Progenitor cell of endocrine pancreas (in vitro differentiated cells): ENCODE measurements at regions not wholly inside any gene's neighbourhood (a gene's known extent, or its start where the extent isn't known, plus 50 kb on each side); places are given as distances from the start of the nearest gene placed in this dataset.

Source experiments
- DNase-seq: peaks from one replicate; pipeline ENCODE4 v3.0.0; 2021; ENCODE audit warnings: low spot score; ENCODE audit not compliant: unreplicated experiment
- H3K27ac Mint-ChIP-seq: 2 replicates; pipeline ENCODE4 v1.8.0; 2021; ENCODE audit warnings: mild to moderate bottlenecking, moderate library complexity, mixed read lengths
- H3K27me3 Mint-ChIP-seq: 2 replicates; pipeline ENCODE4 v1.8.0; 2021; ENCODE audit warnings: mixed read lengths
- H3K36me3 Mint-ChIP-seq: 2 replicates; pipeline ENCODE4 v1.8.0; 2022; ENCODE audit warnings: mixed read lengths; ENCODE audit not compliant: insufficient read depth
- H3K4me1 Mint-ChIP-seq: 2 replicates; pipeline ENCODE4 v1.8.0; 2021; ENCODE audit warnings: low read depth, mixed read lengths
- H3K4me3 Mint-ChIP-seq: 2 replicates; pipeline ENCODE4 v1.8.0; 2021; ENCODE audit warnings: low read depth, mild to moderate bottlenecking, moderate library complexity, mixed read lengths
- H3K9me3 Mint-ChIP-seq: 2 replicates; pipeline ENCODE4 v1.8.0; 2021; ENCODE audit warnings: low read depth, mixed read lengths
- TF ChIP-seq, protein P1 (sequence below): fragments of 200-600 bp; sonication (generic); IDR thresholded peaks from one replicate; pipeline ENCODE4 v1.5.0; 2021; ENCODE audit warnings: antibody characterized with exemption, mild to moderate bottlenecking; ENCODE audit not compliant: unreplicated experiment

DNA sequence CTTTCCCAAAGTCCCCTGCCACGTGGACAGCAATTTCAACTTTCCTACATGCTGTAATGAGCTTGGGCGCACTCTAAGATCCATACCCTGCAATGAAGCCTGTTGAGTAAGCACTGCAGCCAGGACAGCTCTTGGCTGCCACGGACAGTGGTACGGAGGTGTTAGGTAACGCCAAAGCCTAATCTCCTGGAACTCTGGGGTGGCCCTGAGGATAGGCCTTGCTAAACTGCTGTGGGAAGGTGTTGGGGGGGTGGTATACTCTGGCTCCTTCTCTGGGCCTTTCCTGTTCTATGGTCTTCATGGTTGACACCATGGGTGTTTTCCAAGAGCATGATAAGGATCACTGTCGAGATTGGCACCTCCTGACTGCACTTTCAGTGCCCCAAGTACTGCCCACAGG, 66.4 kb upstream of the PITX1 start:
- Mint-ChIP-seq H3K27me3 (no peaks in the 10 kb centered on the region), H3K27ac (no peak overlapping the region), H3K36me3 (no peaks in the 10 kb centered on the region), H3K4me1 (peaks cover 5% of the 10 kb centered on the region), H3K9me3 (no peaks in the 10 kb centered on the region), H3K4me3 (no peak overlapping the region)
- DNase-seq: no peak
- TF ChIP-seq, protein P1, sequence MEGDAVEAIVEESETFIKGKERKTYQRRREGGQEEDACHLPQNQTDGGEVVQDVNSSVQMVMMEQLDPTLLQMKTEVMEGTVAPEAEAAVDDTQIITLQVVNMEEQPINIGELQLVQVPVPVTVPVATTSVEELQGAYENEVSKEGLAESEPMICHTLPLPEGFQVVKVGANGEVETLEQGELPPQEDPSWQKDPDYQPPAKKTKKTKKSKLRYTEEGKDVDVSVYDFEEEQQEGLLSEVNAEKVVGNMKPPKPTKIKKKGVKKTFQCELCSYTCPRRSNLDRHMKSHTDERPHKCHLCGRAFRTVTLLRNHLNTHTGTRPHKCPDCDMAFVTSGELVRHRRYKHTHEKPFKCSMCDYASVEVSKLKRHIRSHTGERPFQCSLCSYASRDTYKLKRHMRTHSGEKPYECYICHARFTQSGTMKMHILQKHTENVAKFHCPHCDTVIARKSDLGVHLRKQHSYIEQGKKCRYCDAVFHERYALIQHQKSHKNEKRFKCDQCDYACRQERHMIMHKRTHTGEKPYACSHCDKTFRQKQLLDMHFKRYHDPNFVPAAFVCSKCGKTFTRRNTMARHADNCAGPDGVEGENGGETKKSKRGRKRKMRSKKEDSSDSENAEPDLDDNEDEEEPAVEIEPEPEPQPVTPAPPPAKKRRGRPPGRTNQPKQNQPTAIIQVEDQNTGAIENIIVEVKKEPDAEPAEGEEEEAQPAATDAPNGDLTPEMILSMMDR: no peak

DNA sequence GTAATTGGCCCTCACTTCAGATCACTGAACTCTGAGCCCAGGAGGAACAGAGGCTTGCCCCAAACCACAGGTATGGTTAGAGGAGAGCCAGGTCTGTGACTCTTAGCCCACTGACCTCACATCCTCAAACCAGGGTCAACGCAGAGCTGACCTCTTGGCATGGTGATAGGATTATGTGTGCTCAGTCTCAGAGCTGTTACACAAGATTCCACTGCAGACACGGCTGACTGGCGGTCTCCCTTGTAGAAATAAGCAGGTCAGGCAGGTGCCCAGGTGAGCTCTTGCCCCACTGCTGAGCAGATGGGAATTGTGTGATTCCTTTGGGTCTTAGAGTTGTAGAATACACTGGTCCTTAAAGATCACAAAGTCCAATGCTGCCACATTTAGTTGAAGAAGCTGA, 66.0 kb upstream of the PITX1 start:
- Mint-ChIP-seq H3K36me3 (no peaks in the 10 kb centered on the region), H3K9me3 (no peaks in the 10 kb centered on the region), H3K27me3 (no peaks in the 10 kb centered on the region), H3K4me1 (peaks cover 8% of the 10 kb centered on the region), H3K27ac (no peak overlapping the region), H3K4me3 (no peak overlapping the region)
- TF ChIP-seq, protein P1: no peak
- no peak for DNase-seq

DNA sequence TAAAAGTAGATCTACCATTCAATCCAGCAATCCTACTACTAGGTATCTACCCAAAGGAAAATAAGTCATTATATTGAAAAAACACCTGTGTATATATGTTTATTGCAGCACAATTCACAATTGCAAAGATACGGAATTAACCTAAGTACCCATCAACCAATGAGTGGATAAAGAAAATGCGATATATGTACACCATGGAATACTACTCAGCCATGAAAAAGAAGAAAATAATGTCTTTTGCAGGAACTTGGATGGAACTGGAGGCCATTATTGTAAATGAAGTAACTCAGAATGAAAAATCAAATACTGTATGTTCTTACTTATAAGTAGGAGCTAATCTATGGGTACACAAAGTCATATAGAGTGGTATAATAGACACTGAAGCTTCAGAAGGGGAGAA, 63.4 kb upstream of the PITX1 start:
- DNase-seq: no peak
- Mint-ChIP-seq H3K27ac (no peak overlapping the region), H3K4me3 (no peak overlapping the region), H3K9me3 (no peaks in the 10 kb centered on the region), H3K4me1 (peaks cover 8% of the 10 kb centered on the region), H3K27me3 (no peaks in the 10 kb centered on the region), H3K36me3 (no peaks in the 10 kb centered on the region)
- TF ChIP-seq, protein P1: no peak

DNA sequence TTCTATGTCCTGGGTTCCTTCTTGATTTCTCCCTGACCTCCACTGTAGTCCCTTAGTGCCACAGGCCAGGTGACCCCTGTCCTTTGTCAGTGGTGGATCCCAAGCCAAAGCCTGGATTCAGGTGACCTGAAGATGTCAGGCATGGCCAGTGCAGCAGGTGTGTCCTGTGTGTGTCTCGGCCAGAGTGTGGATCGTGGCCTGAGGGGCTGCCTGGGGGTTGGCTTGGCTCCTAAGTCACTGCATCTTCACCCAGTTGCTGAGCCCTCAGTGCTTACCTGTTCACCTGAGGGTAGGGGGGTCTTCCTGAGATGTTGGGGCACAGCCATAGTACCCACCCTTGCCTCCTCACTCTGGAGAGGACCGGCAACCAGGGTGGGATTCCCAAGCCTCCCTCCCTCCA, 61.8 kb upstream of the PITX1 start:
- no peaks in the 10 kb centered on the region for H3K36me3 Mint-ChIP-seq
- no peak for DNase-seq
- no peak overlapping the region for H3K4me3 Mint-ChIP-seq
- H3K27me3 Mint-ChIP-seq: no peaks in the 10 kb centered on the region
- TF ChIP-seq, protein P1: no peak
- peaks cover 8% of the 10 kb centered on the region for H3K4me1 Mint-ChIP-seq
- H3K27ac Mint-ChIP-seq: no peak overlapping the region
- H3K9me3 Mint-ChIP-seq: no peaks in the 10 kb centered on the region

DNA sequence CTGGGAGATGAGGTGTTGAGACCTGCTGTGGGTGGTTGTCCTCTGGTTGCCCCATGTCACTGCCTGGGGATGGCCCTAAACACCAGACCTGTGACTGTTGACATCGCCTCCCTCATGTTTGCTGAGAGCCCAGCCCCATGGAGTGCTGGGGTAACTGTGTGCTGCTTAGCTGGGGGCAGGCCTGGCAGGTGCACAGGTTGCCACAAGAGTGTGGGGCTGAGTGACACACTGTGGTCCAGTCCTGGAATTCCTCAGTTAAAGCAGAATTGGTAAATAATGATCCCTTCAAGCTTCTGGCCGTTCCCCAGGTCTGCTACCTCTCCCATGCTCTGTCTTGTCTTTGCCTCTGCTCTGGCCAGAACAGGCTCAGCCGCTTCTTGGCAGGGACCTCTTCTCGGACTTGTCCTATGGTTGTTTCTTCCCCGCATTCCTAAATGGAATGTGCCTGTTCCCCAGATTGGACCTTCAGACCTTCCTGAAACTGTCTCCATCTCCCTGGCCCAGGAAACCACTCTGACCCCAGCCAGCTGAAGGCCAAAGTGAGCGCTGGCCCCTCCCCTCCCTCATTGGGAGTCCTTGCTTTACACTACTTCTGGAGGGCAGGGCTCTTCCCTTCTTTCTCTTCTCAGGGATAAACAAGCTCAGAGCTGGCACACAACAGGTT, 61.2 kb upstream of the PITX1 start:
- Mint-ChIP-seq H3K27ac (no peak overlapping the region), H3K9me3 (no peaks in the 10 kb centered on the region), H3K4me3 (no peak overlapping the region), H3K27me3 (peaks cover 2% of the 10 kb centered on the region), H3K4me1 (peaks cover 8% of the 10 kb centered on the region), H3K36me3 (no peaks in the 10 kb centered on the region)
- TF ChIP-seq, protein P1: no peak
- no peak for DNase-seq
